ENCODE measurements at regions not wholly inside any gene's neighbourhood (a gene's known extent, or its start where the extent isn't known, plus 50 kb on each side); places are given as distances from the start of the nearest gene placed in this dataset.

DNA sequence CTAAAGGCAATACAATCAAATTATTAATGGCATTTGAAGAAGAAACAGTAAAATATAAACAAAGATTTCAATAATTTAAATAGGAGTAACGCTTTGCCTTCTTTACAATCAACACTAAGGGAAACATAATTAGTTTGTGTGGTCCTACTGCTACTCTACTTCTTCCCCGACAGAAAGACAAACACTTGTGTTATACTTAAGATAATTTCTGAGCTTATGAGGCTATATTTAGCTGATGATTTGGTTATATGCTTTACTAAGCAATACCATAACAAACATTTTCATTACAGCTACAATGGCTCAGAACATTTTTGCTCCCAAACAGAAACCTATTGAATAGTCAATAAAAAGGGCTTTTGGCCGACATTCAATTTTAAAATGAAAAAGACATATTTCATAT, 1217.2 kb upstream of the GJE1 start:
- TF ChIP-seq, protein P1, sequence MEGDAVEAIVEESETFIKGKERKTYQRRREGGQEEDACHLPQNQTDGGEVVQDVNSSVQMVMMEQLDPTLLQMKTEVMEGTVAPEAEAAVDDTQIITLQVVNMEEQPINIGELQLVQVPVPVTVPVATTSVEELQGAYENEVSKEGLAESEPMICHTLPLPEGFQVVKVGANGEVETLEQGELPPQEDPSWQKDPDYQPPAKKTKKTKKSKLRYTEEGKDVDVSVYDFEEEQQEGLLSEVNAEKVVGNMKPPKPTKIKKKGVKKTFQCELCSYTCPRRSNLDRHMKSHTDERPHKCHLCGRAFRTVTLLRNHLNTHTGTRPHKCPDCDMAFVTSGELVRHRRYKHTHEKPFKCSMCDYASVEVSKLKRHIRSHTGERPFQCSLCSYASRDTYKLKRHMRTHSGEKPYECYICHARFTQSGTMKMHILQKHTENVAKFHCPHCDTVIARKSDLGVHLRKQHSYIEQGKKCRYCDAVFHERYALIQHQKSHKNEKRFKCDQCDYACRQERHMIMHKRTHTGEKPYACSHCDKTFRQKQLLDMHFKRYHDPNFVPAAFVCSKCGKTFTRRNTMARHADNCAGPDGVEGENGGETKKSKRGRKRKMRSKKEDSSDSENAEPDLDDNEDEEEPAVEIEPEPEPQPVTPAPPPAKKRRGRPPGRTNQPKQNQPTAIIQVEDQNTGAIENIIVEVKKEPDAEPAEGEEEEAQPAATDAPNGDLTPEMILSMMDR (conservative IDR thresholded peaks at IDR 0.05; ENCODE audit: low read depth, low read length) = no peak
- no peak for TF ChIP-seq EZH2 (IDR thresholded peaks at IDR 0.05; ENCODE audit: borderline replicate concordance, low read depth, low read length, poor library complexity, severe bottlenecking)

Measured in A673 (cell line).